ENCODE measurements at regions not wholly inside any gene's neighbourhood (a gene's known extent, or its start where the extent isn't known, plus 50 kb on each side); places are given as distances from the start of the nearest gene placed in this dataset.

DNA sequence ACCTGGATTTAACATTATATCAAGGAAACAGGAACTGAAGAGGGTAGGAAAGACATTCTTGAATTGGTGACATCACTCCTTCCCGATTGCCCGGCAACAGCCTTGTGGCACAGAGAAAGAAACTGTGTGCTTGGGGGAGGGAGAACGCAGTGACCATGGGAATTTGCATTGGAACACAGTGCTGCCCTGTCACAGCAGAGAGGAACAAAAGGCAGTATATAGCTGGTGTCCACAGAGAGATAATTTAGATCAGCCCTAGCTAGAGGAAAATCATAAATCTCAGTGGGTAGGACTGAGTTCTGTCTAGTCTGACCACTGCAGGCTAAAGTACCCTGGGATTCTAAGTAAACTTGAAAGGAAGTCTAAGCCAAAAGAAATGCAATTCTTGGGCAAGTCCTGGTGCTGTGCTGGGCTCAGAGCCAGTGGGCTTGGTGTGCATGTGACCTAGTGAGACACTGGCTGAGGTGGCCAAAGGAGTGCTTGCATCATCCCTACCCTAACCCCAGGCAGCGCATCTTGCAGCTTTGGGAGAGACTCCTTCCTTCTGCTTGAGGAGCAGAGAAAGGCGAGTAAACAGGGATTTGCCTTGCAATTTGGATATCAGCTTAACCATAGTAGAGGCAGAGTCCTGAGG, 697.6 kb downstream of the HACE1 start:
- no peak for TF ChIP-seq POLR2A (IDR thresholded peaks at IDR 0.05)
- TF ChIP-seq, protein P1, sequence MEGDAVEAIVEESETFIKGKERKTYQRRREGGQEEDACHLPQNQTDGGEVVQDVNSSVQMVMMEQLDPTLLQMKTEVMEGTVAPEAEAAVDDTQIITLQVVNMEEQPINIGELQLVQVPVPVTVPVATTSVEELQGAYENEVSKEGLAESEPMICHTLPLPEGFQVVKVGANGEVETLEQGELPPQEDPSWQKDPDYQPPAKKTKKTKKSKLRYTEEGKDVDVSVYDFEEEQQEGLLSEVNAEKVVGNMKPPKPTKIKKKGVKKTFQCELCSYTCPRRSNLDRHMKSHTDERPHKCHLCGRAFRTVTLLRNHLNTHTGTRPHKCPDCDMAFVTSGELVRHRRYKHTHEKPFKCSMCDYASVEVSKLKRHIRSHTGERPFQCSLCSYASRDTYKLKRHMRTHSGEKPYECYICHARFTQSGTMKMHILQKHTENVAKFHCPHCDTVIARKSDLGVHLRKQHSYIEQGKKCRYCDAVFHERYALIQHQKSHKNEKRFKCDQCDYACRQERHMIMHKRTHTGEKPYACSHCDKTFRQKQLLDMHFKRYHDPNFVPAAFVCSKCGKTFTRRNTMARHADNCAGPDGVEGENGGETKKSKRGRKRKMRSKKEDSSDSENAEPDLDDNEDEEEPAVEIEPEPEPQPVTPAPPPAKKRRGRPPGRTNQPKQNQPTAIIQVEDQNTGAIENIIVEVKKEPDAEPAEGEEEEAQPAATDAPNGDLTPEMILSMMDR (IDR thresholded peaks at IDR 0.05) = no peak
